Retinal pigment epithelial cell (primary cell): ENCODE measurements at regions not wholly inside any gene's neighbourhood (a gene's known extent, or its start where the extent isn't known, plus 50 kb on each side); places are given as distances from the start of the nearest gene placed in this dataset.

Experiments
- DNase-seq: peaks from one replicate; pipeline ENCODE4 v3.0.0-alpha.2; 2010; ENCODE audit warnings: low read depth
- H3K4me3 ChIP-seq: 2 replicates; pipeline ENCODE4 v1.5.1; 2011; ENCODE audit warnings: mild to moderate bottlenecking, low read length, control low read depth, moderate library complexity
- TF ChIP-seq, protein P1 (sequence below): conservative IDR thresholded peaks from 2 replicates; pipeline ENCODE4 v1.5.1; 2011; ENCODE audit warnings: low read depth, low read length, control low read depth, inconsistent platforms

DNA sequence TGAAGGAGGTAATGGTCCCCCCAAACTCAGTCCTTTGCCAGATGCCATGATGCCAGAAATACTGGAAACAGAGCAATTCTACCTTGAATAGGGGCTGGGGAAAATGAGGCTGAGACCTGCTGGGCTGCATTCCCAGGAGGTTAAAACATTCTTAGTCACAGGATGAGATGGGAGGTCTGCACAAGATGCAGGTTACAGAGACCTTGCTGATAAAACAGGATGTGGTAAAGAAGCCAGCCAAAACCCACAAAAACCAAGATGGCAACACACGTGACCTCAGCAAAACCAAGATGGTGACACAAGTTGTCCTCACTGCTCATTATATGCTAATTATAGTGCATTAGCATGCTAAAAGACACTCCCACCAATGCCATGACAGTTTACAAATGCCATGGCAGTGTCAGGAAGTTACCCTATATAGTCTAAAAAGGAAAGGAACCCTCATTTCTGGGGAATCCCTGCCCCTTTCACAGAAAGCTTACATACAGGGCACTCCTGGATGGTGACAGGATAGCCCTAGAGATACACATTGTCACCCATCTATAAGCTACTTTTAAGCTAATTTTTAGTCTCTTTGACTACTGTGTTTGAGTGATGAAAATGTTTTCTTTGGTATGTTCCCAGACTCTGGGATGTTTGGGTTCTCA, 979.7 kb downstream of the TBC1D32 start:
- H3K4me3 ChIP-seq, result no peak overlapping the region
- DNase-seq, result no peak
- TF ChIP-seq, protein P1, sequence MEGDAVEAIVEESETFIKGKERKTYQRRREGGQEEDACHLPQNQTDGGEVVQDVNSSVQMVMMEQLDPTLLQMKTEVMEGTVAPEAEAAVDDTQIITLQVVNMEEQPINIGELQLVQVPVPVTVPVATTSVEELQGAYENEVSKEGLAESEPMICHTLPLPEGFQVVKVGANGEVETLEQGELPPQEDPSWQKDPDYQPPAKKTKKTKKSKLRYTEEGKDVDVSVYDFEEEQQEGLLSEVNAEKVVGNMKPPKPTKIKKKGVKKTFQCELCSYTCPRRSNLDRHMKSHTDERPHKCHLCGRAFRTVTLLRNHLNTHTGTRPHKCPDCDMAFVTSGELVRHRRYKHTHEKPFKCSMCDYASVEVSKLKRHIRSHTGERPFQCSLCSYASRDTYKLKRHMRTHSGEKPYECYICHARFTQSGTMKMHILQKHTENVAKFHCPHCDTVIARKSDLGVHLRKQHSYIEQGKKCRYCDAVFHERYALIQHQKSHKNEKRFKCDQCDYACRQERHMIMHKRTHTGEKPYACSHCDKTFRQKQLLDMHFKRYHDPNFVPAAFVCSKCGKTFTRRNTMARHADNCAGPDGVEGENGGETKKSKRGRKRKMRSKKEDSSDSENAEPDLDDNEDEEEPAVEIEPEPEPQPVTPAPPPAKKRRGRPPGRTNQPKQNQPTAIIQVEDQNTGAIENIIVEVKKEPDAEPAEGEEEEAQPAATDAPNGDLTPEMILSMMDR, result no peak

DNA sequence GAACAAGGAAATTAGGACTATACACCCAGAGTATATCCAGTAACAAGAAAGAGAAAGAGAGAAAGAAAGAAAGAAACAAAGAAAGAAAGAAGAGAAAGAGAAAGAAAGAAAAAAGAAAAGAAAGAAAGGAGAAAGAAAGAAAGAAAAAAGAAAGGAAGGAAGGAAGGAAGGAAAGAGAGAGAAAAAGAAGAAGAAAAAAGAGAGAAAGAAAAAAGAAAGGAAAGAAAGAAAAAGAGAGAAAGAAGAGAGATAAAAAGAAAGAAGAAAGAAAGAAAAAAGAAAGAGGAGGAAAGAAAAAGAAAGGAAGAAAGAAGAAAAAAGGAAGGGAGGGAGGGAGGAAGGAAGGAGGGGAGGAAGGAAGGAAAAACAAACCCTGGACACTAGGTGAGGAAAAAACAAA, 981.8 kb downstream of the TBC1D32 start:
- TF ChIP-seq, protein P1, result no peak
- DNase-seq, result no peak
- H3K4me3 ChIP-seq, result no peak overlapping the region

DNA sequence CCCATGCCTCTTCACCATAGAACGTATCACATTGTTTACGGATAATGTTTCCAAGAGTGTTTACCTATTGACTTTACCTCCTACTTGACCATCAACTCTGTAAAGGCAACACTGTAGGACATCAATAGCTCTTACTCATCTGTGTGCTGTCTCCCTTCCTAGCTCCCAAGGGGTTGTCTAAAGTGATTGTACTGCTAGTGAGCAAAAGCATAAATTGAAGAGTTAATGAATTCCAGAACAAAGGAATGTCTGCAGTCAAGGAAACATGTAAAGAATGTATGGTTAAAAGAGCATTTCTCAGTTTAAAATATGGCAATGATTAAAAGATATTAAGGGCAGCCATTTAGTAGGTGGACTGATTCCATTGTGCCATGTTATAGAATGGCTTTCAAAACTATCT, 985.4 kb downstream of the TBC1D32 start:
- no peak overlapping the region for H3K4me3 ChIP-seq
- no peak for DNase-seq
- TF ChIP-seq, protein P1, result no peak

DNA sequence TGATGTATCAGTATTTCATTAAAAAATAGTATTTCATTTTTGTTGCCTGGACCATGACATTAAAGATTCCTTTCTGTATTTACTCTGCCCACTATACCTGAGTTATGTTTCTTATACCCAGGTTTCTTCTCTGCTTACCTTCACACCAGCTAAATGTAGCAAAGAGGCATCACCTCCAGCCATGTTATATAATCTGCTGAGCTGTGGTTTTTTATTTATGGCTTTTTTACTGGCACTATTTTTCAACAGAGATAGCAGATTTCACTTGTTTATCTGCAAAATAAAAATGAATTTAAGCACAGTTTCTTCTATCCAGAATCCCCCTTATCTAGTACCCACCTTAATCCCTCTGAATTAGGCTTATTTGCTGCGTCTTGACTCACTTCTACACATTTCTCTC, 979.0 kb upstream of the MAN1A1 start:
- TF ChIP-seq, protein P1, result no peak
- no peak for DNase-seq
- no peak overlapping the region for H3K4me3 ChIP-seq

DNA sequence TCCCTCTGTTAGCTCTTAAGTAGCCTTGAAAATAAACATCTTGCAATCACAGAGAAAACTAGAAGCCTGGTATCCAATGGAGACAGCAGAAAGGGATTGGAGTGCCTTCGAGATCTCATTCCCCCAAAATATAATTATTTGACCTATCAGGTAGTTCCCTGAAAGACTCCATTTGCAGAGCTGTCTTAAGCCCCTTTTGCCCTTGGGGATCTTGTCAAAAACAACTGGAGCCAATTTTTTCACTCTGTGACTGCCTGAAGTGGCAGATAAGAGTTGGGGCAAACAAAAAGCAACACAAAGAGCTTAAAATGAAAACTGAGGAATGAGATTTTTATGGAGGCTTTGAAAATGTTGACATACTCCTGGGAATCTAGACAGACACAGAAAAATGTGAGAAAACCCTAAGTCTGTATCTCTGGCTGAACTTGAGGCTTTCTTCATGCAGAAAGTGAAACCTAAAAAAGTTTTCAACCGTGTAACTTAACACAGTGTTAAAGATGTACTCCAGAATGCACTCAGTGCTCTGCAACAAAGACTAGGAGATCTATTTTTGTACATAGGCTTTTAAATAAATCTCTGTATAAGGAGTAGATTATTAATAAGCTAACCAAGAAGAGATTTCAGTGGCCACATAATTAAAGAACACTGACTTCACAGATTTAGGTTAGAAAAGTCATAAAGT, 971.1 kb upstream of the MAN1A1 start:
- TF ChIP-seq, protein P1, result no peak
- no peak for DNase-seq
- no peak overlapping the region for H3K4me3 ChIP-seq

DNA sequence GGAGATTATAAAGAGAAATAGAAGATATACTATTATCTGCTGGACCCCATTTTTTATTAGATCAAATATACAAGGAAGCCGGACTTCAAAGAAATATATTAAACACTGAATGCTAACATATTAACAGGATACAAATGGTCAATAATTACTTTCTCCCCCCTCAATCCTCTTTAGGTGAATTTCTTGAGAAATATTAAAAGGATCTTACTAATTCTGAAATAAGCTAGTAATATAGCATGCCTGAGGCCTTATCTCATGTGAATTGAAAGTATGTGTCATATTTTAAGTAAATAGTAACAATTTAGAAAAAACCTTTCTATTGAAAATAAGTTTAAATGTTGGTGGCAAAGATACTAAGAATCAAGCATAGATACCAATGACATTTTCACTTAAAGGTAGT, 954.7 kb upstream of the MAN1A1 start:
- TF ChIP-seq, protein P1, result no peak
- no peak for DNase-seq
- H3K4me3 ChIP-seq, result no peak overlapping the region

DNA sequence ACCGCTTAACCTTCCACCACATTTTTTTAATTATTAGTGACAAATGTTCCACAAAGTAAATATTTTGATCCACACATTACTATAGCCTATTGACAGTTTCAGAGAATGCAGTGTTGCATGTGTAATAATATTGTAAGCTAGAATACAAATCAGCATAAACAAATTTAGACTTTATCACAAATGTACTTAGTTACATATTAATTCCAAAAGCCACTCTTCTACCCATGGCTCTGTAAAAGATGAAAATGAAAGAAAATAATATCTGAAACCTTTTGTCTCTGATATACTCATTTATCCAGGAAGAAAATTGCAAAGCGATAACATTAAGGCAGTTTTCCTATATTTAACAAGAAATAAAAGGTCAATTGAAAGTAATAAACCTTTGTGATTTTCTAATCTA, 954.0 kb upstream of the MAN1A1 start:
- DNase-seq, result no peak
- TF ChIP-seq, protein P1, result no peak
- H3K4me3 ChIP-seq, result no peak overlapping the region
